Skeletal muscle satellite cell (primary cell): ENCODE measurements at regions not wholly inside any gene's neighbourhood (a gene's known extent, or its start where the extent isn't known, plus 50 kb on each side); places are given as distances from the start of the nearest gene placed in this dataset.

Experiments
- H3K27me3 ChIP-seq: 2 replicates; pipeline ENCODE4 v1.7.0; 2013; ENCODE audit warnings: low read length; ENCODE audit not compliant: control insufficient read depth, insufficient read depth
- H3K36me3 ChIP-seq: 2 replicates; pipeline ENCODE4 v1.7.0; 2013; ENCODE audit warnings: mild to moderate bottlenecking, control low read depth, low read length; ENCODE audit not compliant: insufficient read depth
- H3K4me1 ChIP-seq: 2 replicates; pipeline ENCODE4 v1.7.0; 2013; ENCODE audit warnings: low read length; ENCODE audit not compliant: control insufficient read depth, insufficient read depth
- H3K4me2 ChIP-seq: 2 replicates; pipeline ENCODE4 v1.7.0; 2013; ENCODE audit warnings: mild to moderate bottlenecking, low read length
- H3K4me3 ChIP-seq: 2 replicates; pipeline ENCODE4 v1.7.0; 2013; ENCODE audit warnings: low read length
- H3K9ac ChIP-seq: 2 replicates; pipeline ENCODE4 v1.7.0; 2013; ENCODE audit warnings: mild to moderate bottlenecking, low read depth, low read length, moderate library complexity
- H3K9me3 ChIP-seq: replicated peaks from 2 replicates; pipeline ENCODE4 v1.7.0; 2013; ENCODE audit warnings: mild to moderate bottlenecking, control low read depth, low read length

GRCh38 chr2:195313962-195314361 is 343.1 kb upstream of the SLC39A10 start:
- no peaks in the 10 kb centered on the region for H3K9me3 ChIP-seq
- H3K27me3 ChIP-seq: no peaks in the 10 kb centered on the region
- H3K4me3 ChIP-seq: no peak overlapping the region
- no peak overlapping the region for H3K4me2 ChIP-seq
- no peaks in the 10 kb centered on the region for H3K36me3 ChIP-seq
- no peak overlapping the region for H3K9ac ChIP-seq
- peaks cover 5% of the 10 kb centered on the region for H3K4me1 ChIP-seq

DNA sequence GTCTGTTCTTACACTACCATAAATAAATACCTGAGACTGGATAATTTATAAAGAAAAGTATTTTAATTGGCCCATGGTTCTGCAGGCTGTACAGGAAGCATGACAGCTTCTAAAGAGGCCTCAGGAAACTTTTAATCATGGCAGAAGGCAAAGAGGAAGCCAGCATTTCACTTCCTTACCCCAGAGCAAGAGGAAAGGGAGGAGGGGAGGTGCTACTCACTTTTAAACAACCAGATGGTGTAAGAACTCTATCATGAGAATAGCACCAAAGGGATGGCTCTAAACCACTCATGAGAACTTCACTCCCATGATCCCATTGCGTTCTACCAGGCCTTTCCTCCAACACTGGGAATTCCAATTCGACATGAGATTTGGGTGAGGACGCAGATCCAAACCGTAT is 344.4 kb upstream of the SLC39A10 start:
- Histone ChIP-seq H3K36me3 (no peaks in the 10 kb centered on the region), H3K4me1 (no peaks in the 10 kb centered on the region), H3K4me2 (no peak overlapping the region), H3K9me3 (no peaks in the 10 kb centered on the region), H3K4me3 (no peak overlapping the region), H3K27me3 (no peaks in the 10 kb centered on the region), H3K9ac (no peak overlapping the region)

- Histone ChIP-seq H3K36me3 (no peaks in the 10 kb centered on the region), H3K4me1 (no peaks in the 10 kb centered on the region), H3K9me3 (no peaks in the 10 kb centered on the region)
Measured at GRCh38 chr2:195308163-195308562, 348.9 kb upstream of the SLC39A10 start.

GRCh38 chr2:195307751-195308150 is 349.3 kb upstream of the SLC39A10 start:
- no peaks in the 10 kb centered on the region for H3K27me3 ChIP-seq
- no peaks in the 10 kb centered on the region for H3K9me3 ChIP-seq
- H3K4me1 ChIP-seq: no peaks in the 10 kb centered on the region
- no peak overlapping the region for H3K4me3 ChIP-seq
- H3K36me3 ChIP-seq: no peaks in the 10 kb centered on the region
- H3K9ac ChIP-seq: no peak overlapping the region
- H3K4me2 ChIP-seq: no peak overlapping the region

More at GRCh38 chr2:195308163-195308562, 348.9 kb upstream of the SLC39A10 start:
- Histone ChIP-seq H3K4me2 (no peak overlapping the region), H3K27me3 (no peaks in the 10 kb centered on the region), H3K4me3 (no peak overlapping the region), H3K9ac (no peak overlapping the region)

DNA sequence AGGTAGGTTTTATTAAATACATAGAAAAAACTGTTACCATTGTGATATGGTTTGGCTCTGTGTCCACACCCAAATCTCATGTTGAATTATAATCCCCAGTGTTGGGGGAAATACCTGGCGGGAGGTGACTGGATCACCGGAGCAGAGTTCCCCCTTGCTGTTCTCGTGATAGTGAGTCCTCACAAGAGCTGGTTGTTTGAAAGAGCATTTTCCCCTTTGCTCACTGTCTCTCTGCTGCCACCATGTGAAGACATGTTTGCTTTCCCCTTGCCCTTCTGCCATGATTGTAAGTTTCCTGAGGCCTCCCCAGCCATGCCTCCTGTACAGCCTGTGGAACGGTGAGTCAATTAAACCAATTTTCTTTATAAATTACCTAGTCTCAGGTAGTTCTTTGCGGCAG is 352.7 kb upstream of the SLC39A10 start:
- H3K27me3 ChIP-seq: no peaks in the 10 kb centered on the region
- no peaks in the 10 kb centered on the region for H3K4me1 ChIP-seq
- H3K9me3 ChIP-seq: no peaks in the 10 kb centered on the region
- H3K9ac ChIP-seq: no peak overlapping the region
- H3K36me3 ChIP-seq: no peaks in the 10 kb centered on the region
- no peak overlapping the region for H3K4me3 ChIP-seq
- H3K4me2 ChIP-seq: no peak overlapping the region

GRCh38 chr2:195300631-195301030 is 356.4 kb upstream of the SLC39A10 start:
- no peaks in the 10 kb centered on the region for H3K9me3 ChIP-seq
- no peaks in the 10 kb centered on the region for H3K4me1 ChIP-seq
- H3K9ac ChIP-seq: no peak overlapping the region
- H3K27me3 ChIP-seq: no peaks in the 10 kb centered on the region
- no peak overlapping the region for H3K4me2 ChIP-seq
- no peaks in the 10 kb centered on the region for H3K36me3 ChIP-seq
- H3K4me3 ChIP-seq: no peak overlapping the region

GRCh38 chr2:195299600-195299999 is 357.4 kb upstream of the SLC39A10 start:
- no peaks in the 10 kb centered on the region for H3K4me1 ChIP-seq
- no peak overlapping the region for H3K4me3 ChIP-seq

GRCh38 chr2:195296490-195296889 is 360.5 kb upstream of the SLC39A10 start:
- H3K9ac ChIP-seq: no peak overlapping the region
- no peaks in the 10 kb centered on the region for H3K9me3 ChIP-seq
- H3K36me3 ChIP-seq: no peaks in the 10 kb centered on the region
- no peak overlapping the region for H3K4me2 ChIP-seq
- no peaks in the 10 kb centered on the region for H3K4me1 ChIP-seq
- H3K4me3 ChIP-seq: no peak overlapping the region
- H3K27me3 ChIP-seq: no peaks in the 10 kb centered on the region

More at GRCh38 chr2:195299600-195299999, 357.4 kb upstream of the SLC39A10 start:
- Histone ChIP-seq H3K36me3 (no peaks in the 10 kb centered on the region), H3K4me2 (no peak overlapping the region), H3K9me3 (no peaks in the 10 kb centered on the region), H3K27me3 (no peaks in the 10 kb centered on the region), H3K9ac (no peak overlapping the region)

DNA sequence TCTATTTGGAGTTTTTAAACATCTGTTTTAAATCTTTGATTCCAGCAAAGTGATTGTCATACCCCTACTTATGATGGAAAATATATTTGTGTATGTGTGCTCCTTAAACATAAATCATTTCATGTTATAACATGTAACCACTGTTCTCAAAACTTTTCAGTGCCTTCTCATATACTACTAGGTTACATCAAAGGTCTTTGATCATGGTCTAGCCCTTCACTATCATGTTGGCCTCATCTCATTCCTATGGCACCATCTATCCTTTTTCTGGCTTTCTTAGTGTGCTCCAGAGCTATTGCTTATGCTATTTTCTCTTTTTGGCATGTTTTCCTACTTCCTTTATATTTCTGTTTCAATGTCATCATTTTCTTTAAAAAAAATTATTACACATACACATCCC is 367.9 kb upstream of the SLC39A10 start:
- no peaks in the 10 kb centered on the region for H3K36me3 ChIP-seq
- no peaks in the 10 kb centered on the region for H3K4me1 ChIP-seq
- H3K27me3 ChIP-seq: no peaks in the 10 kb centered on the region
- no peaks in the 10 kb centered on the region for H3K9me3 ChIP-seq
- H3K9ac ChIP-seq: no peak overlapping the region
- no peak overlapping the region for H3K4me3 ChIP-seq
- no peak overlapping the region for H3K4me2 ChIP-seq

DNA sequence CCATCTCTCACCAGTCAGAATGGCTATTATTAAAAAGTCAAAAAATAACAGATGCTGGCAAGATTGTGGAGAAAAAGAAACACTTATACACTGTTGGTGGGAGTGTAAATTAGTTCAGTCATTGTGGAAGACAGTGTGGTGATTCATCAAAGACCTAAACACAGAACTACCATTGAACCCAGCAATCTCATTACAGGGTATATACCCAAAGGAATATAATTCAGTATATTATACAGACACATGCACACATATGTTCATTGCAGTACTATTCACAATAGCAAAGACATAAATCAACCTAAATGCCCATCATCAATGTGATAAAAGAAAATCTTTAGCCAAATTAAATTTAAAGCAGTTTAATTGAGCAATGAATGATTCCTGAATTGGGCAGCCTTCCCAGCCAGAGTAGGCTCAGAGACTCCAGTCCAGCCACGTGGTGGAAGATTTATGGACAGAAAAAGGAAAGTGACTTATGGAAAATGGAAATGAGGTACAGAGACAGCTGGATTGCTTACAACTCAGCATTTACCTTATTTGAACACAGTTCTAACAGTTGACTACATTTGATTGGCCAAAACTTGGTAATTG is 377.1 kb upstream of the SLC39A10 start:
- no peak overlapping the region for H3K4me2 ChIP-seq
- H3K9ac ChIP-seq: no peak overlapping the region
- H3K36me3 ChIP-seq: no peaks in the 10 kb centered on the region
- H3K9me3 ChIP-seq: no peaks in the 10 kb centered on the region
- no peak overlapping the region for H3K4me3 ChIP-seq
- H3K27me3 ChIP-seq: no peaks in the 10 kb centered on the region
- no peaks in the 10 kb centered on the region for H3K4me1 ChIP-seq

- H3K27me3 ChIP-seq: no peaks in the 10 kb centered on the region
- H3K4me1 ChIP-seq: no peaks in the 10 kb centered on the region
- H3K9ac ChIP-seq: no peak overlapping the region
- no peaks in the 10 kb centered on the region for H3K36me3 ChIP-seq
- no peak overlapping the region for H3K4me2 ChIP-seq
- no peaks in the 10 kb centered on the region for H3K9me3 ChIP-seq
- no peak overlapping the region for H3K4me3 ChIP-seq
Measured at GRCh38 chr2:195270466-195271039, 386.5 kb upstream of the SLC39A10 start.

GRCh38 chr2:195269220-195269619 is 387.8 kb upstream of the SLC39A10 start:
- H3K4me2 ChIP-seq: no peak overlapping the region
- no peaks in the 10 kb centered on the region for H3K9me3 ChIP-seq
- H3K4me3 ChIP-seq: no peak overlapping the region
- H3K4me1 ChIP-seq: no peaks in the 10 kb centered on the region
- H3K27me3 ChIP-seq: no peaks in the 10 kb centered on the region
- no peaks in the 10 kb centered on the region for H3K36me3 ChIP-seq
- no peak overlapping the region for H3K9ac ChIP-seq
